NB4 (cell line): ENCODE measurements at regions not wholly inside any gene's neighbourhood (a gene's known extent, or its start where the extent isn't known, plus 50 kb on each side); places are given as distances from the start of the nearest gene placed in this dataset.

Experiments
- DNase-seq: peaks from one replicate; pipeline ENCODE4 v3.0.0; 2010; ENCODE audit warnings: low read depth
- H3K4me3 ChIP-seq: one replicate; pipeline ENCODE4 v1.5.1; 2011; ENCODE audit warnings: mild to moderate bottlenecking, low read depth, low read length, moderate library complexity
- MYC ChIP-seq: IDR thresholded peaks from 2 replicates; pipeline ENCODE4 v1.6.1; 2011; ENCODE audit warnings: low read depth, low read length
- POLR2A ChIP-seq: IDR thresholded peaks from 2 replicates; pipeline ENCODE4 v1.6.1; 2011; ENCODE audit warnings: mild to moderate bottlenecking; ENCODE audit not compliant: insufficient read length; ENCODE audit errors: extremely low read depth
- TF ChIP-seq, protein P1 (sequence below): IDR thresholded peaks from 2 replicates; pipeline ENCODE4 v1.6.1; 2011; ENCODE audit warnings: low read depth, low read length
- TF ChIP-seq, protein P2 (sequence below): IDR thresholded peaks from one replicate; pipeline ENCODE4 v1.5.1; 2012; ENCODE audit warnings: low read depth, low read length

DNA sequence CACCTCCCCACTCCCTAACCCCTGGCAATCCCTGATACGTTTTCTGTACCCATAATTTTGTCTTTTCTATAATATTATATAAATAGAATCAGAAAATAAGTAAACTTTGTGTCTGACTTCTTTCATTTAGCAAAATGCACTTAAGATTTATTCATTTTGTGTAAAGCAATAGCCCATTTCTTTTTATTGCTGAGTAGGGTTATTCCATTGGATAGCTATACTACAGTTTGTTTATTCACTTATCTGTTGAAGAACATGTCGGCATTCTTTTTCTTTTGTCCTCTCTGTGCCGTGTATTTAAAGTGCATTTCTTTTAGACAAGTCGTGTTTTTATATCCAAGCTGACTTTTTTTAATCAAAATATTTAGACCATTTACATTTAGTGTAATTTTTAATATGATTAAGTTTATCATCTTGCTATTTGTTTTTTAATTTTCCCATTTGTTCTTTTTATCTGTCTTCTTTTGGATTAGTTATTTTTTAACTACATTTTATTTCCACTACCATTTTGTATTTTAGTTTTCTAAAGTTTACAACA, 176.4 kb upstream of the TSHZ3 start:
- no peak overlapping the region for H3K4me3 ChIP-seq
- DNase-seq = no peak
- TF ChIP-seq MYC = no peak

DNA sequence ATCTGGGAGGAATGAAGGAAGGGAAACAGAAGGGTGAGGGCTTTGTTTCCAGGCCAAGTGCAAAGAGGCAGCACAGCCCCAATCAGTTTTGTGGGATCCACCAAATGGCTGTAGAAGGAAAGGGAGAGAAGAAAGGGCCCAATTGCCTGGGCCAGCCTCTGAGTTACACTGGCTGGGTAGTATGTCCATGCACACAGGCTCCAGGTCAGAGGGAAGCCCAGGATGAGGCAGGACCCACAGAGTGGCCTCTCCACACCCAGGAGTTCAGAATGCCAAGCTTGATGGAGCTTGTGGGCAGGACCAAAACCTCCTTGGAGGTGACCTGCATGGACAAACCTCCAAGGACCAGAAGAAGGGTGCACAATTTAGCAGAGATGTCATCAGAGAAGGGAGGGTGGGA, 178.2 kb upstream of the TSHZ3 start:
- DNase-seq = no peak
- no peak overlapping the region for H3K4me3 ChIP-seq
- TF ChIP-seq POLR2A = no peak
- TF ChIP-seq, protein P1, sequence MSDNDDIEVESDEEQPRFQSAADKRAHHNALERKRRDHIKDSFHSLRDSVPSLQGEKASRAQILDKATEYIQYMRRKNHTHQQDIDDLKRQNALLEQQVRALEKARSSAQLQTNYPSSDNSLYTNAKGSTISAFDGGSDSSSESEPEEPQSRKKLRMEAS = no peak
- TF ChIP-seq, protein P2, sequence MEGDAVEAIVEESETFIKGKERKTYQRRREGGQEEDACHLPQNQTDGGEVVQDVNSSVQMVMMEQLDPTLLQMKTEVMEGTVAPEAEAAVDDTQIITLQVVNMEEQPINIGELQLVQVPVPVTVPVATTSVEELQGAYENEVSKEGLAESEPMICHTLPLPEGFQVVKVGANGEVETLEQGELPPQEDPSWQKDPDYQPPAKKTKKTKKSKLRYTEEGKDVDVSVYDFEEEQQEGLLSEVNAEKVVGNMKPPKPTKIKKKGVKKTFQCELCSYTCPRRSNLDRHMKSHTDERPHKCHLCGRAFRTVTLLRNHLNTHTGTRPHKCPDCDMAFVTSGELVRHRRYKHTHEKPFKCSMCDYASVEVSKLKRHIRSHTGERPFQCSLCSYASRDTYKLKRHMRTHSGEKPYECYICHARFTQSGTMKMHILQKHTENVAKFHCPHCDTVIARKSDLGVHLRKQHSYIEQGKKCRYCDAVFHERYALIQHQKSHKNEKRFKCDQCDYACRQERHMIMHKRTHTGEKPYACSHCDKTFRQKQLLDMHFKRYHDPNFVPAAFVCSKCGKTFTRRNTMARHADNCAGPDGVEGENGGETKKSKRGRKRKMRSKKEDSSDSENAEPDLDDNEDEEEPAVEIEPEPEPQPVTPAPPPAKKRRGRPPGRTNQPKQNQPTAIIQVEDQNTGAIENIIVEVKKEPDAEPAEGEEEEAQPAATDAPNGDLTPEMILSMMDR = no peak
- TF ChIP-seq MYC = no peak

DNA sequence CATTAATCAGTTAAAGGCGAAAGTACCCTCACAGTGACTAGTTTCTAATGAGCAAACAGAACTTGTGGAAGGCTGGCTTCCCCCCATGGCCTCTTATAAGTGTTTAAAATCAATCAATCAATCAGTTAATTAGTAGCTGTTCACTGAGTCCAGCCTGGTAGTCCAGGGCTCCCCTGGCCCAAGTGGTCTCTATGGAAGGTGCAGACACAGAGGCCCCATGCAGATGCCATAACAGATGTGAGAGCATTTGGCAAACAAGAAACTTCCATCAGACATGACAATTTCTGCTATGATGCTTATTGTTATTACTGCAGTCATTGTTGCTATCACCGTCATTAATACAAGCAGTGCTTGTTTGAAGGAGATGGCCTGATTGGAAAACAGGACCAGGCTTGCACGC, 179.0 kb upstream of the TSHZ3 start:
- H3K4me3 ChIP-seq = no peak overlapping the region
- DNase-seq = no peak
- no peak for TF ChIP-seq MYC
- no peak for TF ChIP-seq POLR2A
- TF ChIP-seq, protein P1 = no peak
- TF ChIP-seq, protein P2 = no peak

DNA sequence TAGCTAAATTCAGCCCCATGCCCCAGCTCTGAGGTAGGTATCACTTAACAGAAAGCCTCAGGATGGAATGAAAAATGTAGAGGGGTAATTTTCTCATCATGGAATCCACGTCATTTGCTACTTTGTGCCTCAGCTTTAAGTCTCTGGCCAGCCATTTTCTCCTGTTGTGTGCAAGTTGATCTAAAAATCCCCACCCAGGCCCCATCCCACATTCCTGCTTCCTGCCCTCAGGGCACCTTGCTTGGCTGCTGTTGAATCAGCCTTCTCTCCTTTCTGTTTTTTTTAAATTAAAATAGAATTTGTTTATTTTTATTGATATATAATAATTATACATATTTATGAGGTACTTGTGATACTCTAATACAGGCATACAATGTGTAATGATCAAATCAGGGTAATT, 179.9 kb upstream of the TSHZ3 start:
- TF ChIP-seq, protein P1 = no peak
- no peak for TF ChIP-seq POLR2A
- TF ChIP-seq, protein P2 = no peak
- no peak for TF ChIP-seq MYC
- no peak for DNase-seq
- no peak overlapping the region for H3K4me3 ChIP-seq

DNA sequence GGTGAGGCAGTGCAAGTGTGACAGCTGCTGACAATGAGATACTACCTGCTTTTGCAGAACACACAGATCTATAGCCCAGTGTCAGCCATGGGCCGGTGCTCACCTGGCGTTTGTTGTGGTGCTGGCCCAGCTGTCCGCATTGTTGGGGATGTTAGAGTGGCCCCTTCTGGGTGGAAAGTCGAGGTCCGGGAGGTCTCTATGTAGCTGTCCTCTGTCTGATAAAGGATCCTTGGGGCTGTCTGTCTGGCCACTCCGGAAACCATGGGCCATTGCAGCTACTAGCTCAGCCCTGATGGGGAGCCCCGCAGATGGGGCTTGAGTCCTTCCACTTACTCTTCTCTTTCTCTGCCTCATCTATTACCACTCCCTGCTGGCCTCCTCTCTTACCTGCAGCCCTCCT, 181.5 kb upstream of the TSHZ3 start:
- H3K4me3 ChIP-seq = no peak overlapping the region
- no peak for DNase-seq
- TF ChIP-seq, protein P1 = no peak
- TF ChIP-seq MYC (no peak), POLR2A (no peak)
- TF ChIP-seq, protein P2 = no peak

DNA sequence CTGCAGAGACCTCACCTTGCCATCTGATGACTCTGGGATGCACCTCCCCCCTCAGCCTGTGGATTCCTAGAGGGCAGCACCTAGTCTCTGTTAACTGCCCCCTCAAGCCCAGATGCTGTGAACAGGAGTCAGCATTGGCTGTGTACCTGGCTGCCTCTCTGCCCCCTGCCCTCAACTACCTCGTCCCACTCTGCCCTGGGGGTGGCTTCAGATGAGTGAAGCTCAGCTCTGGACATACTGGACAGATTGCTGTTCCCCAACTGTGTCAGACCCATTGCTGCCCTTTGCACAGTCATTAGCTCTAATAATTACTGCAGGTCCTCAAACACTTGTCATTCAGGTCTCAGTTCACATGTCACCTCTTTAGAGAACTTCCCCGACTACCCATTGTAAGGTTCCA, 182.1 kb upstream of the TSHZ3 start:
- DNase-seq = no peak
- TF ChIP-seq, protein P2 = no peak
- H3K4me3 ChIP-seq = no peak overlapping the region

DNA sequence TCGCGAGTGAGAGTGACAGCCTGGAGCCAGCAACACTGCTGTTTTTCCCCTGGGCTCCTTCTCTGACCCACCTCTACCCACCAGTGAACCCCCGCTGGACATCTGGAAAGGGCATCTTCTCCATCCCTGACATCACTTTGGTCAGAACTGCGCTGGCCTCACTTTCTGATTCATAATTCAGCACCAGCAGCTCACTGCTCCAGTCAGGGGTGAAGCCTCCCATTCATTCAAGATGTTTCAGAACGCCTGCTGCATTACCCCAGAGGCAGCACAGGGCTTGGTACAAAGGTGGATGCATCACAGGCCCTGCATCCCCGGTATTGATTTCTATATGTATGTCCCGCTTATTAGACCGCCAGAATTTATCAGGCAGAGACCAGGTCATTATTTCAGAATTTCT, 182.8 kb upstream of the TSHZ3 start:
- no peak for DNase-seq
- TF ChIP-seq, protein P1 = no peak
- TF ChIP-seq, protein P2 = no peak
- no peak for TF ChIP-seq MYC
- no peak for TF ChIP-seq POLR2A
- H3K4me3 ChIP-seq = no peak overlapping the region
